COR-L47 (cell line): ENCODE measurements at regions not wholly inside any gene's neighbourhood (a gene's known extent, or its start where the extent isn't known, plus 50 kb on each side); places are given as distances from the start of the nearest gene placed in this dataset.
"Not testable (repeated sequence)": the region's sequence is repeated elsewhere in the genome, so short reads cannot be mapped to it uniquely, and the experiment has no call there.

Experiments used
- DNase-seq: peaks from one replicate; lab custom pipeline; 2025; lab: John Stamatoyannopoulos, UW

- no peak for DNase-seq
These were observed 923.8 kb upstream of the CDH9 start for GRCh38 chr5:27962198-27962597.

GRCh38 chr5:27947088-27947487, 908.7 kb upstream of the CDH9 start:
- no peak for DNase-seq

GRCh38 chr5:27944471-27944870, 906.1 kb upstream of the CDH9 start:
- DNase-seq, result no peak

DNA sequence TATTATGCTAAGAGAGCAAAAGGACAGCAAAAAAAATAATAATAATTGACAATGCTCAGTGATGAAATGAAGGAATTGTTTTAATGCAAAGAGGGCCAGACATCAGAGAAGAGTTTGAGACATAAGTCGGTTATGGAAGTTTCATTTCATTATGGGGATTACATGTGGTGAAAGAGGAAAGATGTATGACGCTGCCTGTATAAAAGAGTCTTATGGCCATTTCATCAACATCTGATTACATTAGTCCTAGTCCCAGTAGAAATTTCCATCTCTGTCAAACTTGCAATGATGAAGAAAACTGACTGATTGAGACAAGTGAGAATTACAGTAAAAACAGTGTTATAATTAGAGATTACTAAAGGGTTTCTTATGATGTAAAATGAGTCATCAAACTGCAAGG, 900.6 kb upstream of the CDH9 start:
- no peak for DNase-seq

DNA sequence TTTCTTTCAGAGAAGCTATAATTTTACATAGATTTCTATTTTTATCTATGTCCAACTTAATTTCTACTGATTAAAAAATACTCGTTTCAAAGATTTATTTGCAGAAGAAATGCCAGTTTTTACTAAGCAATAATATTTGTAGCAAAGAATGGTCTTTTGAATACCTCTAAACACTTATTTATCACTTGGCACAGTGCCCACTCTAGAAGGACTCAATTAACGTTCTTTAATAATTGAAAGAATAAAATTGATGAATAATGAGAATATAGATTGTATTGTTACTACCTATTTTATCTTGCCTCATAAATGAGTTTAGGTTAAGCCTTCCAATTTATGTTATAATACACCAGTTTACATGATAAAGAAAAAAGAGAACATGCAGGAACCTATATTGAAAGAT, 889.7 kb upstream of the CDH9 start:
- DNase-seq, result no peak

- DNase-seq, result no peak
These were observed 872.8 kb upstream of the CDH9 start for GRCh38 chr5:27911216-27911615.

DNA sequence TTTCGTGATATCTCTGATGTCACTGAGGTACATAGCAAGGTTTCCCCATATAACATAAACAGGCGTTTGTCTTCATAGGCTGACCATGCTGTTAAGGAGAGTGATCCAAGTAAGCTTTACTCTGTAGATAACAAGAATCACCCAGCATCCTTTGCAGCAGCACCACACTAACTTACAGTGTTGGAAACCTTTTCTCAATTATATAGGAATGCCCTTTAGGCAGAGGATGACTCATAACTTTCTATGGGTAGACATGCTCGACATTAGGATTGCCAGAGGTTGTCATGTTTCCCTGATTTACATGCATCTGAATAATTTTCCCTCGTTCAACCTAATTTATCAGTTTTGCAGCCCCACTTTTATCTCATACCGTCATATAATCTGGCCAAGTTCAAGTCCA, 870.0 kb upstream of the CDH9 start:
- no peak for DNase-seq

DNA sequence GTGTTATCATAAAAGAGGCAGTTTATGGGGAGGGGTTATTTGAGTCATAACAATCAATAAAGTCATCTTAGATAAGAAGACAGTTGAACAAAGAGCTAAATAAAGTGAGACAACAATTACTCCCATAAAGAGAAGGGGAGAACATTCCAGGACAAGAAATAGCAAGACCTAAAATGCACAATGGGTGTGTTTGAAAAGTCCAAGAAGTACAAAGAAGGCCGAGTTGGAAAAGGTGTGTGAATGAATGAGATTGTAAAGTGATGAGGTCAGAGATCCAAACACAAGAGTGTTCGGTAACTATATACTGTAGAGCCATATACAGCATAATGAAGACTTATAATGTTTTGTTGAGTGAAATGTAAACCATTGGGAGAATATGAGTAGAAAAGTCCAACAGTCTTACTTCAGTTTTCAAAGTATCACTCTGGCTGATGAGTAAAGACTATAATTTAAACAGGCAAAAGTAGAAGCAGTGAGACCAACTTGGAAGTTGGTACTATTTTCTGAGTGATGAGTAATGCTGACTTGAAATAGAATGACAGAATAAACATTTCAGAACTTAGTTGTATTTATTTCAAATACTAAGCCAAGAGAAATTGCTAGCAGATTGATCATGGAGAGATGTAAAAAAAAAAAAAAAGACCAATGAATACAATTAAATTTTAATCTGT, 868.7 kb upstream of the CDH9 start:
- no peak for DNase-seq

- DNase-seq, result no peak
These were observed 868.1 kb upstream of the CDH9 start for GRCh38 chr5:27906481-27906880.

DNA sequence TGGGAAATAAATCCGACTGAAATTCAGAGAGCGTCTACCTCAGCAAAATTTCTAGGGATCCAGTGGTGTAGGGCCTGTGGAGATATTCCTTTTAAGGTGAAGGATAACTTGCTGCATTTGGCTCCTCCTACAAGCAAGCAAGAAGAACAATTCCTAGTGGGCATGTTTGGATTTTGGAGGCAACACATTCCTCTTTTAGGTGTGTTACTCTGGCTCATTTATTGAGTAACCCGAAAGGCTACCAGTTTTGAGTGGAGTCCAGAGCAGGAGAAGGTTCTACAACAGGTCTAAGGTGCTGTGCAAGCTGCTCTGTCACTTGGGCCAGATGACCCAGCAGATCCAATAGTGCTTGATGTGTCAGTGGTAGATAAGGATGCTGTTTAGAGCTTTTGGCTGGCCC, 862.4 kb upstream of the CDH9 start:
- DNase-seq, result no peak

GRCh38 chr5:27876071-27876470, 837.7 kb upstream of the CDH9 start:
- DNase-seq, result no peak

DNA sequence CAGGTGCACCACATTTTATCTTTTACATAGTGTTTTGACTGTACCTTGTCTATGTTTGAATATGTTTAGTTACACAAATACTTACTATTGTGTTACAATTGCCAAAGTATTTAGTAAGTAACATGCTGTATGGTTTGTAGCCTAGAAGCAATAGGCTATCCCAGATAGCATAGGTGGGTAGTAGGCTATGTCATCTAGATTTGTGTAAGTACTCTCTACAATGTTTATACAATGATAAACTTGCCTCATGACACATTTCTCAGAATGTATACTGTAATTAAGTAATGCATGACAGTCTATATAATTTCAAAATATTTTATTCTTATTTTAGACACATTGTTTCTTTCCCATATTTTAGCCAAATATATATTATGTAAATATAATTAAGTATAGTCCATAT, 836.8 kb upstream of the CDH9 start:
- DNase-seq, result no peak

GRCh38 chr5:27868292-27868691, 829.9 kb upstream of the CDH9 start:
- no peak for DNase-seq

DNA sequence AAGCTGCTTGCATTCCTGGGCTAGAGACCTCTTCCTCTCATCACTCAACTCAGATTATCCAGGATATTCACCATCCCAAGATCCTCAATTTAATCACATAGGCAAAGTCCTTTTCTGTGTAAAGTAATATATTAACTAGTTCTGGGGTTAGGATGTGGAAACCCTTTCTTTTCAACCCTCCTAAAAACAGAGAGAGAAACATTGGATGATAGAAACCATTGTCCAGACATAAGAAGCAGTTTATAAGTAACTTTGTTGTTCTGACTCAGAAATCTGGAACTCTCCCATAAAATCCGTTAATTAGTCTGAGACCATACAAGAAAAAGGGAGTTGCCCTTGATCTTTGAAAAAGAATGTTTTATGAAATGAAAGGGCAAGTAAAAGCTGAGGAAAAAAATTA, 817.1 kb upstream of the CDH9 start:
- no peak for DNase-seq

DNA sequence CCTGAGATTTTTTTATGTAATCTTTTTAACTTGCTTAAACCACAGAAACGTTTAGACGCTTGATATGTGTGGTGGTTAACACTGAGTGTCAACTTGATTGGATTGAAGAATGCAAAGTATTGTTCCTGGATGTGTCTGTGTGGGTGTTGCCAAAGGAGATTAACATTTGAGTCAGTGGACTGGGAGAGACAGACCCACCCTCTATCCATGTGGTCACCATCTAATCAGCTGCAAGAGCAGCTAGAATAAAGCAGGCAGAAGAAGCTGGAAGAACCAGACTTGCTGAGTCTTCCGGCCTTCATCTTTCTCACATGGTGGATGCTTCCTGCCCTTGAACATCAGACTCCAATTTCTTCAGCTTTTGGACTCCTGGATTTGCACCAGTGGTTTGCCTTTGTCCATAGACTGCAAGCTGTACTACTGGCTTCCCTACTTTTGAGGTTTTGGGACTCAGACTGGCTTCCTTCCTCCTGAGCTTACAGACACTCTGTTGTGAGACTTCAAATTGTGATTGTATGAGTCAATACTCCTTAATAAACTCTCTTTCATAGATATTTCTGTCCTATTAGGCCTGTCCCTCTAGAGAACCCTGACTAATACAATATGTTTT, 816.0 kb upstream of the CDH9 start:
- no peak for DNase-seq

DNA sequence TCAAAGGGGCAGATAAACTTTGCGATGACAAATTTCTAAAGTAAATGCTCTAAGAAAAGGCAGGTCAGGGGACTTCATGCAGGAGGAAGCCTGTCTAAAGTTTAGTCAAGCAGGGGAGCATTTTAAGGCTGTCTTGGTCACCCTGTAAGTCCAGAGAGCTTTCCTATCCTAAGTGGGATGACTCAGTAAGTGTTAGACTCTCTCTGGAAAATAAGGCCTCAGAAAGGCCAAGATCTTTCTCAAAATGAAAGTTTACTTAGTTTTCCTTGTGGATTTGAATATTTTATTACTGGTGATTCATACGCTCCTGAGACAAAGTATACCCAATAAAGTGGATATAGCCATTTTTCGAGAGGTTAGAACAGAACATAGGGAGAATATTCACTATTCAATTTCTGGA, 806.9 kb upstream of the CDH9 start:
- no peak for DNase-seq

GRCh38 chr5:27836704-27837103, 798.3 kb upstream of the CDH9 start:
- not testable (repeated sequence) for DNase-seq

- DNase-seq, result no peak
These were observed 794.5 kb upstream of the CDH9 start for GRCh38 chr5:27832886-27833285.

- no peak for DNase-seq
These were observed 792.2 kb upstream of the CDH9 start for GRCh38 chr5:27830546-27830945.

- no peak for DNase-seq
These were observed 783.3 kb upstream of the CDH9 start for GRCh38 chr5:27821681-27822080.

- no peak for DNase-seq
These were observed 780.5 kb upstream of the CDH9 start for GRCh38 chr5:27818888-27819287.

GRCh38 chr5:27814983-27815382, 776.6 kb upstream of the CDH9 start:
- DNase-seq, result no peak

DNA sequence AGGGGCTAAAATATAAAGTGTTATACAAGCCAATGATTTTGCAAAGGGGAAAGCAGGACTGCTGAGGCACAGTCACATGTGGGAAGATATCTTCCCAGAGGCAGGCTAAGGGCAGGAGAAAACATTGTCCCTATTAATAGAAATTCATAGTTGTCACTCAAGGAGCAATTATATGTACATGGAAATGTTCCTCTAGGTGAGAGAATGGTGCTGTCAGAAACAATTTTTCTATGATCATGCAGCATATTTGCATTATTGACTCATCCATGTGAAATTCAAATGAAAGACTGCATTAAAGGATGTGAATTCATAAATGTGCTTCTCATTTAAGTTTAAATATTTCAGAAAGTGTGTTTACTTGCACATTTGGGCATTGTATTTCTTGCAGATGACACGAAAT, 775.9 kb upstream of the CDH9 start:
- DNase-seq, result no peak

DNA sequence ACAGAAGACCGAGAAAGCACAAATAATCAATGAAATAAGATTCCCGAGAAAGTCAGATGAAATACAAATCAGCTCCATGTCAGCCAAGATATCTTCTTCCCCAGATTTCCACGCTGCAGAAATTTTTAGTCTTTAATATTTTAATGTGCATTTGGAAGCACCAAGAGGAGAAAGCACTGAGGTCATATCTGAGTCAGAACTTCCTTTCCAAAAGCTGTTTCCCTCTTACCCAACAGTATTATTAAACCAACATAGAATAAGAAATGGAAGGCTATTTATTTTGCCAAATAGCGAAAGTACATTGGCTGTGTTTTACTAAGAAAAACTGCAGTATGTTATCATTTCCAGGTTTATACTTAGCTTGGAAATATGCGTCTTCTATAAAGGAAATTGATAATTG, 772.1 kb upstream of the CDH9 start:
- DNase-seq, result no peak
